Neural progenitor cell (in vitro differentiated cells): ENCODE measurements at regions not wholly inside any gene's neighbourhood (a gene's known extent, or its start where the extent isn't known, plus 50 kb on each side); places are given as distances from the start of the nearest gene placed in this dataset.
A peak's percentile ranks its signal among the peaks of the same experiment; 100 is the strongest.

ENCODE experiments used
- DNase-seq: peaks from one replicate; pipeline ENCODE4 v3.0.0-alpha.2; 2016; ENCODE audit warnings: low spot score
- H2AFZ ChIP-seq: fragments of 200-600 bp; sonication (generic); replicated peaks from 2 replicates; pipeline ENCODE4 v1.6.1; 2016; ENCODE audit warnings: antibody characterized with exemption
- H3F3A ChIP-seq: fragments of 200-600 bp; sonication (generic); 2 replicates; pipeline ENCODE4 v1.6.1; 2016; ENCODE audit warnings: antibody characterized with exemption, low read depth
- H3K27ac ChIP-seq: fragments of 200-600 bp; sonication (generic); 2 replicates; pipeline ENCODE4 v1.5.1; 2016; ENCODE audit warnings: mild to moderate bottlenecking
- H3K27me3 ChIP-seq: fragments of 200-600 bp; sonication (generic); 2 replicates; pipeline ENCODE4 v1.6.1; 2016; ENCODE audit warnings: mild to moderate bottlenecking, moderate library complexity
- H3K36me3 ChIP-seq: fragments of 200-600 bp; sonication (generic); 2 replicates; pipeline ENCODE4 v1.5.1; 2016
- H3K4me1 ChIP-seq: fragments of 200-600 bp; sonication (generic); 2 replicates; pipeline ENCODE4 v1.6.1; 2016; ENCODE audit warnings: mixed run types
- H3K4me2 ChIP-seq: fragments of 200-600 bp; sonication (generic); 2 replicates; pipeline ENCODE4 v1.6.1; 2016
- H3K4me3 ChIP-seq: fragments of 200-600 bp; sonication (generic); 2 replicates; pipeline ENCODE4 v1.5.1; 2016
- H3K79me2 ChIP-seq: fragments of 200-600 bp; sonication (generic); 2 replicates; pipeline ENCODE4 v1.6.1; 2016; ENCODE audit warnings: low read depth
- H3K9ac ChIP-seq: fragments of 200-600 bp; sonication (generic); 2 replicates; pipeline ENCODE4 v1.6.1; 2016
- H3K9me3 ChIP-seq: fragments of 200-600 bp; sonication (generic); 2 replicates; pipeline ENCODE4 v1.5.1; 2016; ENCODE audit warnings: low read depth
- H4K20me1 ChIP-seq: fragments of 200-600 bp; sonication (generic); 2 replicates; pipeline ENCODE4 v1.6.1; 2016; ENCODE audit warnings: low read depth
- H3K27ac Mint-ChIP-seq: 3 replicates; pipeline ENCODE4 v1.8.0; 2021; ENCODE audit warnings: mixed read lengths
- H3K27me3 Mint-ChIP-seq: 2 replicates; pipeline ENCODE4 v1.8.0; 2022; ENCODE audit warnings: low read depth, mild to moderate bottlenecking, inconsistent platforms, moderate library complexity, mixed read lengths; ENCODE audit not compliant: insufficient read depth
- H3K36me3 Mint-ChIP-seq: 3 replicates; pipeline ENCODE4 v1.8.0; 2021; ENCODE audit warnings: mixed read lengths
- H3K4me1 Mint-ChIP-seq: 3 replicates; pipeline ENCODE4 v1.8.0; 2021; ENCODE audit warnings: mixed read lengths
- H3K4me3 Mint-ChIP-seq: 3 replicates; pipeline ENCODE4 v1.8.0; 2021; ENCODE audit warnings: mild to moderate bottlenecking, moderate library complexity, mixed read lengths
- H3K9me3 Mint-ChIP-seq: 3 replicates; pipeline ENCODE4 v1.8.0; 2020; ENCODE audit warnings: mixed read lengths
- EZH2 ChIP-seq: fragments of 200-600 bp; sonication (generic); IDR thresholded peaks from 2 replicates; pipeline ENCODE4 v1.6.1; 2017; ENCODE audit warnings: antibody characterized with exemption, mild to moderate bottlenecking, moderate library complexity
- EZH2phosphoT487 ChIP-seq: fragments of 200-600 bp; sonication (generic); IDR thresholded peaks from 2 replicates; pipeline ENCODE4 v1.6.1; 2017; ENCODE audit warnings: antibody characterized with exemption
- TF ChIP-seq, protein P1 (sequence below): fragments of 200-600 bp; sonication (generic); IDR thresholded peaks from 2 replicates; pipeline ENCODE4 v1.5.1; 2017; ENCODE audit warnings: antibody characterized with exemption, mild to moderate bottlenecking

DNA sequence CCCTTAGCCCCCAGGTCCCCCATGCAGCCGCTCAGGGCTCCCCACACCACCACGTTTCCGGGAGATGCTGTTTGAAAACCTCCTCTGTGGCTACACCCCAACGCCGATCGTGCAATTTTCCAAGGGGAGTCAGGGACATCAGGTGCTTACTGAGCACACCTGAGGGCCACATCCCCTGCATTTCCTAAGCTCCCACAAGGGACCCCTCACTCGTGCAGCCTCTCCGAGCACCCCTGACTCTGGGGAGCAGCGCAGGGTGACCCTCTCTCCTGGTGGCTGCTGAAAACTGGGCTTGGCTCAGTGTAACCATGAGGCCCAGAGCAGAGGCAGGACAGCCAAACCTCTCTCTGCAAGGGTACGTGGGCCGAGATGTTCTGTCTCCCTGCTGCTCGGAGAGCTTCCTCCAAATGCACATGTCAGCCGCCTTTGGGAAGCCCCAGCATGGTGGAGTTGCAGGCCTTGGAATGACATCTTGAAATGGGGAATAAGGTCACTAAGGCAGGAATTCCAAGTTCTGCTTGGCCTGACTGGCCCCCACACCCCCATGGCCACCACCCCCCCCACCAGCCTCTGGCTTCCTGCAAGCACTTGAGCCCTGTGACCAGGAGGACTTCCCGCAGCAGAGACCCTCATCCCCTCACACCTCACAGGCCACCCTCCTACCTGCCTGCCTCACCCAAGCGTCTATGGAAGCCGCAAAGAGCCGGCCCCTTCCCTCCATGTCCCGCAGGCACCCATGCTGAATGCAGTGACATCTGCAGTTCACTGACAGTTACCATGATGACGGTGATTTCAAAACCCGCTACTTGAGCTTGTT, 257.4 kb downstream of the BRD1 start:
- Mint-ChIP-seq H3K27ac (no peak overlapping the region), H3K27me3 (peaks cover 8% of the 10 kb centered on the region), H3K36me3 (no peaks in the 10 kb centered on the region), H3K4me3 (no peak overlapping the region), H3K9me3 (no peaks in the 10 kb centered on the region), H3K4me1 (no peaks in the 10 kb centered on the region)
- no peak overlapping the region for H3K9ac ChIP-seq
- no peak for DNase-seq
- no peaks in the 10 kb centered on the region for H3K9me3 ChIP-seq
- TF ChIP-seq, protein P1, sequence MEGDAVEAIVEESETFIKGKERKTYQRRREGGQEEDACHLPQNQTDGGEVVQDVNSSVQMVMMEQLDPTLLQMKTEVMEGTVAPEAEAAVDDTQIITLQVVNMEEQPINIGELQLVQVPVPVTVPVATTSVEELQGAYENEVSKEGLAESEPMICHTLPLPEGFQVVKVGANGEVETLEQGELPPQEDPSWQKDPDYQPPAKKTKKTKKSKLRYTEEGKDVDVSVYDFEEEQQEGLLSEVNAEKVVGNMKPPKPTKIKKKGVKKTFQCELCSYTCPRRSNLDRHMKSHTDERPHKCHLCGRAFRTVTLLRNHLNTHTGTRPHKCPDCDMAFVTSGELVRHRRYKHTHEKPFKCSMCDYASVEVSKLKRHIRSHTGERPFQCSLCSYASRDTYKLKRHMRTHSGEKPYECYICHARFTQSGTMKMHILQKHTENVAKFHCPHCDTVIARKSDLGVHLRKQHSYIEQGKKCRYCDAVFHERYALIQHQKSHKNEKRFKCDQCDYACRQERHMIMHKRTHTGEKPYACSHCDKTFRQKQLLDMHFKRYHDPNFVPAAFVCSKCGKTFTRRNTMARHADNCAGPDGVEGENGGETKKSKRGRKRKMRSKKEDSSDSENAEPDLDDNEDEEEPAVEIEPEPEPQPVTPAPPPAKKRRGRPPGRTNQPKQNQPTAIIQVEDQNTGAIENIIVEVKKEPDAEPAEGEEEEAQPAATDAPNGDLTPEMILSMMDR, result no peak
- no peak for TF ChIP-seq EZH2
- no peak for TF ChIP-seq EZH2phosphoT487
- H4K20me1 ChIP-seq, result no peaks in the 10 kb centered on the region
- no peaks in the 10 kb centered on the region for H3K36me3 ChIP-seq
- no peaks in the 10 kb centered on the region for H3K4me1 ChIP-seq
- no peak overlapping the region for H3K4me2 ChIP-seq
- no peak overlapping the region for H2AFZ ChIP-seq
- no peak overlapping the region for H3K4me3 ChIP-seq
- H3K27me3 ChIP-seq, result no peaks in the 10 kb centered on the region
- no peak overlapping the region for H3K27ac ChIP-seq
- H3F3A ChIP-seq, result no peaks in the 10 kb centered on the region
- H3K79me2 ChIP-seq, result no peaks in the 10 kb centered on the region

DNA sequence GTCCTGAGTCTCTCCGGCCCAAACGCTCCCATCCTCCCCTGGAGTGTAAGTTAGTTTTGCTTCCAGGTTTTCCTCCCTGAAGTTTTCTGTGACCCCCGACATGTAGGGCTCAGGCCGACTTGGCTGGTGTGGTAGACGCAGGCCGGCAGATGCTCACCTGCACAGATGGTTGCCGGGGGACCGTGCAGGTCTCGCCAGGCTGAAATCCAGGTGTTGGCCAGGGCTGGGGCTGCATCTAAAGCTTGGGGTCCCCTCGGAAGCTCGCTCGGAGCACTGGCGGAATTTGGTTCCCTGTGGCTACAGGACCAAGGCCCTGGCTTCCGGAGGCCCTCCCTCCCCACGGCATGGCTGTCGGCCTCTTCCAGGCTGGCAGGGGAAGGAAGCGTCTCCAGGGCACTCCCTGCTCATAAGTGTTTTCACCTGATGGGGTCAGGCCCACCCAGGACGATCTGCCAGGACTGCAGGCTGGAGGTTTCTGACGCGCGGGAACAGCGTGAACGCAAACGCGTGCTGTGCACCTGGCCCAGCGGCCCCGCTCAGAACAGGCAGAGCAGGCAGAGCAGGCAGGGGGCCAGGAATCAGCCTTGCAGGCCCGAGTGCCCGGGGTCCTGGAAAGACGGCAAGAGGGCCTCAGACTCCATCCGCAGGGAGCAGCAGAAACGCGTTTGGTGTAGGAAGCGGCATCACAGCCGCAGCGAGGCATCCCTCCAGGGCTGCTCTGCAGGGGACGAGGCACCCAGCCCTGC, 258.2 kb downstream of the BRD1 start:
- no peaks in the 10 kb centered on the region for H3K36me3 ChIP-seq
- H2AFZ ChIP-seq, result no peak overlapping the region
- H3K4me1 ChIP-seq, result no peaks in the 10 kb centered on the region
- H3K9me3 ChIP-seq, result no peaks in the 10 kb centered on the region
- H4K20me1 ChIP-seq, result no peaks in the 10 kb centered on the region
- no peak overlapping the region for H3K4me3 ChIP-seq
- Mint-ChIP-seq H3K27ac (peak overlapping the region; percentile 29), H3K9me3 (no peaks in the 10 kb centered on the region), H3K4me3 (no peak overlapping the region), H3K4me1 (no peaks in the 10 kb centered on the region), H3K36me3 (no peaks in the 10 kb centered on the region), H3K27me3 (peaks cover 8% of the 10 kb centered on the region)
- H3K27me3 ChIP-seq, result no peaks in the 10 kb centered on the region
- TF ChIP-seq EZH2phosphoT487, result no peak
- no peak for TF ChIP-seq EZH2
- TF ChIP-seq, protein P1, result no peak
- no peak overlapping the region for H3K9ac ChIP-seq
- no peak overlapping the region for H3K27ac ChIP-seq
- no peaks in the 10 kb centered on the region for H3K79me2 ChIP-seq
- no peaks in the 10 kb centered on the region for H3F3A ChIP-seq
- no peak overlapping the region for H3K4me2 ChIP-seq
- DNase-seq, result no peak

DNA sequence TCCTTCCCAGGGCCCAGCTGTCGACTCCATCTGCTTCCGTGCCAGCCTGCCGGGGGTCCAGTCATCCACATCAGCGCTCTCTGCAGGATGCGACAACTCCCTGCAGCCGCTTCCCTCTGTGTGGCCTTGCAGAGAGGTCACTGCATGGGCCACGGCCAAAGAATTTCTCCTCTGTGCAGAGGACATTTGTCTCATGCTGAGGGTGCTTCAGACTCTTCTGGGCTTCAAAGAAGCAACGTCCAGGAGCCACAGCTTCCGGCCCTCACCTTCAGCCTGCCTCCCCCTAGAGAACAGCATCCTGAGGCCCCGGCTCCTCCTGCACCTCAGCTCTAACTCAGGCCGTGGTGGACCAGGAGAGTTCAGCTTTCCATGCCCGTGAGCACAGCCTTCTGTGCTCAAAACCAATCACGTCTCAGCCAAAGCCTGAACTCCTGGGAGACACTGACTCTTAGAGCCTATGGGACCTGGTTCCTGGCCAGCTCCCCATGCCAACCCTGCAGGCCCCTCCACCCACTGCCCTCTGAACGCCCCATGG, 258.9 kb downstream of the BRD1 start:
- Histone ChIP-seq H3K36me3 (no peaks in the 10 kb centered on the region), H3K4me1 (no peaks in the 10 kb centered on the region), H3F3A (no peaks in the 10 kb centered on the region), H3K9me3 (no peaks in the 10 kb centered on the region), H3K9ac (no peak overlapping the region), H2AFZ (peak overlapping the region; percentile 17), H3K27me3 (no peaks in the 10 kb centered on the region), H3K4me2 (no peak overlapping the region), H3K4me3 (no peak overlapping the region), H4K20me1 (no peaks in the 10 kb centered on the region), H3K27ac (no peak overlapping the region), H3K79me2 (no peaks in the 10 kb centered on the region)
- Mint-ChIP-seq H3K9me3 (no peaks in the 10 kb centered on the region), H3K4me1 (no peaks in the 10 kb centered on the region), H3K27me3 (peaks cover 8% of the 10 kb centered on the region), H3K4me3 (no peak overlapping the region), H3K27ac (peak overlapping the region; percentile 29), H3K36me3 (no peaks in the 10 kb centered on the region)
- DNase-seq, result peak; percentile 18
- TF ChIP-seq EZH2phosphoT487 (no peak), EZH2 (no peak)
- TF ChIP-seq, protein P1, result no peak
